ENCODE measurements at regions not wholly inside any gene's neighbourhood (a gene's known extent, or its start where the extent isn't known, plus 50 kb on each side); places are given as distances from the start of the nearest gene placed in this dataset.

DNA sequence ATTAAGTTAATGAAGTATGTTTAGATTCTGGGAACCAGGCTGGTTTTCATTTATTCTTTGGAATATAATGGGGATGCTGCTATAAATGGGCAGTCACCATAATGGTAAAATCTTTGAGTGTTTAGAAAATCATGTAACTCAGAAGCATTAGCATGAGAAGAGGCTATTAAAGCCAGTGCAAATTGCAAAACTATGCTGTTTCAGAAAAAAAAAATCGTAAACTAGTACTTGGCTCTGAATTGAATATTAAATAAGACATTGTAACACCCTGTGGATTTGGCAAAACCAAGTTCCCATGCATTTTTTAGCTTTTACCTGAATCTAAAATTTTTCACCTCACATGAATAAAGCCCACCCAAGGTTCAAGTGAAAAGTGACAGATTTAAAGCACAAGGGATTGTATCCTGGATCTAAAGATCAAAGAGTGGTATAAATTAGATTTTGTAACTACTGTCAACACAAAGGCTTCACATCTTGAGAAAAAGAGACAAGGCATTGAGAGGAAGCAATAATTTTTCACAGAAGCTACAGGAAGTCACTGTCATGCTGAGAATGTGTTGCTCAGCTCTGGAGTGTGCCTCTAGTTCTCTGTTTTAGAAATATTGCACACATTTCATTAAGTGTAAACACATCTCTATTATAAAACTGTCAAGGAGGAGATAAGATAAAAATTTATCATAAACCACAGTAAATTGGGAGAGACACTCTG is 142.2 kb downstream of the ABCA8 start:
- no peak for DNase-seq

DNA sequence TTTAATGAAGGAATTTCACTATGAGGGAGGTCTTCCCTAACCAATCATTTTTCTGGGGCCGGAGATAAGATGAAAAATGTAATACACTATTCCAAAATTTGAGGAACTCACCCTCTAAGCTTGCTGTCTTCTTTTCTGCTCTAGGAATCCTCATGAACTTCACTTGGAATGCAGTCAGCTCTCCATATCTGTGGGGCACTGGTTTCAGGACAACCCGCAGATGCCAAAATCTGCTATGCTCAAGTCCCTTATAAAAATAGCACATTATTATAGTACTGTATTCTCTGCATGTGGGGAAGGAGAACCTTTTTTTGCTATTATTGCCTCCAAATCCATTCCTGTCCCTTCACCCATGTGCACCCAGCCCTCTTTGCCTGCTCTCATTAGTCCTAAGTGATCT is 146.0 kb downstream of the ABCA8 start:
- no peak for DNase-seq

DNA sequence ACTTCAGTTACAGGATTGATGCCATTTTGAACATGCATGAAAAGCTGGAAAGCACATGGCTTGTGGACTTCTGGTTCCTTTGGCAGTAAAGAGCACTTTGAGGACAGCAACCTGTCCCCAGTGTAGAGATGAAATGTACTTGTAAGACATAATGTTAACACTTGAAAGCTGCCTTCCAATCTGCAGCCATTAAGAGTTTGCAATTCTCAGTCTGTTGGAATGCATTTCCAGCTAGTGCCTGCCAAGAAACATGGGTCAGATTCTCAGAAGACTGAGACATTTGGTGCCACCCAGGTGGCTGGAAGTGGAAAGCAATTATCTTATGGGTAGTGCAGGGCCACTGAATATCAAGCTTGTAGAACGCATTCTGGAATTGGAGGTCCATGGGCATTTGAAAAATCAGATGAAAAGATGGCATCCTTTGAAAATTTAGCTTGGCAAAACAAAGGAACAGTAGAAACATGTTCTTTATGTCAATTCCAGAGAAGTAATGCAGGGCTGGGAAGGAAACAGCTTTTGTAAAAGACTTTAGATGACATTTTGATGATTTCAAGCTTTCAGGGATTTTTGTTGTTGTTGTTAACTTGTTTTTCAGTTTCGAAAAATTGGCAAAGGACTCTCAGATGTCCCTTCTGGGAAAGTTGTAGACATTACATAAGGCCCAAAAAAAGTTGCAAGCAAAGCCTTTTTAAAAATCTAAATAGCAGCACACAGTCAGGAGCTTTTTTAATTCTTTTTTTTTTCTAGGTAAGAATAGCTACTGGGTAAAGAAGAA is 147.0 kb downstream of the ABCA8 start:
- DNase-seq: no peak

DNA sequence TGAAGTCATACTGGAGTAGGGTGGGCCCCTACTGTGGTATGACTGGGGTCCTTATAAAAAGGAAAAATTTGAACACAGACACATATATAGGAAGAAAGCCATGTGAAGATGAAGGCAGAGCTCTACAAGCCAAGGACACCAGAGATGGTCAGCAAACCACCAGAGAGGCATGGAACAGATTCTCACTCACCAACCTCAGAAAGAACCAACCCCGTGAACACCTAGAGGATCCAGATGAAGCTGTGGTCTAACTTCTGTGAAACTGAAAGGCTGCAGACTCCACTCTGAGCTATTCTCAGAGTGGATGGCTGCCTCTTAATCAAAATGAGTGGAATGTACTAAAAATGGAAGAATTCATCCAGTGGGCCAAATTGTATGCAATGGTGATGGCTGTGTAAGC is 149.6 kb downstream of the ABCA8 start:
- DNase-seq: no peak

DNA sequence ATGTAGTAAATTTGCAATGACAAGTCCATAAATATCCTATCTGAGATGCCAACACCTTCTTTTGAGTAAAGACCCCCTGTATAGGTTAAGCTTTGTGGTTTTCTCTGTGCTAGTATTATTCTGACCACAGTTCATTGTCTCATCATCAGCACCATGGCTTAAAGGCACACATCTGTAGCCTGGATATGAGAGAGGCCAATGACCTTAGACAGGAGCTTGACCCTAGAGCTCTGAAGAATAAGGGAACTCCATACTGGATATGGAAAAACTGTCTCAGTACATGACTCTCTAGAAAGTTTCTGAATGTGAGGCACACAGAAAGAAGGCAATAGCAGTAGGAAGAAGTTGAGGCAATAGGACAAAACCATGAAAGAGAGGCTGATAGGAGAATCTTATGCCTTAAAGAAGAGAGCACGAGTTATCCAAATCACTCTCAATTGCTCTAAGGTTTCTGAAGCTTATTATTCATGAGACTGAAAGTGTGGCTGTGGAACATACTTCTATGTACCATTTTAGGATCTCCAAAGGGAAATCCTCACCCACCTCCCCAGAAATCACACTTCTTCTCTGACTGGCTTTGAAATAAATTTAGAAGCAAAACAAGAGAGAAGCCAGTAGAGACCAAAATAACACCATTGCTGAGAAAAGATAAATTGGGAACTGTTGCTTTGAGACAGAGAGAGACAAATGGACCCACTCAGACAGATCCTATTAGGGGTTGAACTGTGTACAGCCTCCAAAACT is 150.2 kb downstream of the ABCA8 start:
- DNase-seq: no peak

DNA sequence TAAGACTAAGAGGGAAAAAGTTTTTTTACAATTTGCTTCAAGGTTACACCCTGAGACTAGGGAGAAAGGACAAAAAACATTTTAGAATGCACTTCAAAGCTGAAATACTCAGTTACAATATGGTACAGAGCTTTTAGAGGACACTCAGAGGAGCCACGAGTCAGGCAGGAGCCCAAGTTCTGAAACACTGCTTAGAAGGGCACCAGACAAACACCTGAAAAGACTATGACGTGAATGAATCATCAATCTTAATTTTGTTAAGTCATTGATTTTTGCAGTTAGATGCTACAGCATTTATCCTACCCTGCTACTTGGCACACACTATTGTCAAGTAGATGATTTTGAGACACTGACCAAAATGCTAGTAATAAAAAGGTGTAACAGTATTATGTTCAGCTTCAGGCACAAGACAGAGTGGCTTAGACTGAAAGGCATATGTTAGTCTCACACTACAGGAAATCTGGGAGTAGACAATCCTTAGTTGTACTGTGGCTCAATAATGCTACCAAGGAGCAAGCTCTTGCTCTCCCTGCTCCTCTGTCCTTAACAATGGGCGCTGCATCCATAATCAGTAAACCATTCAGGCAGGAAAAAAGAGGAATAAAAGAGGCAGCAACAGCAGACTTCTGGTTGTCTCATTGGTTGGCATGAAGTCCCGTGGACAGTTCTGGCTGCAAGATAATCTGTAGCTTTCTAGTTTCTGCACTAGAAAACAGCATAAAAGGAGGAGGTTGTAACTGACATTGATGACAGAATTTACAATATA is 151.8 kb downstream of the ABCA8 start:
- no peak for DNase-seq

DNA sequence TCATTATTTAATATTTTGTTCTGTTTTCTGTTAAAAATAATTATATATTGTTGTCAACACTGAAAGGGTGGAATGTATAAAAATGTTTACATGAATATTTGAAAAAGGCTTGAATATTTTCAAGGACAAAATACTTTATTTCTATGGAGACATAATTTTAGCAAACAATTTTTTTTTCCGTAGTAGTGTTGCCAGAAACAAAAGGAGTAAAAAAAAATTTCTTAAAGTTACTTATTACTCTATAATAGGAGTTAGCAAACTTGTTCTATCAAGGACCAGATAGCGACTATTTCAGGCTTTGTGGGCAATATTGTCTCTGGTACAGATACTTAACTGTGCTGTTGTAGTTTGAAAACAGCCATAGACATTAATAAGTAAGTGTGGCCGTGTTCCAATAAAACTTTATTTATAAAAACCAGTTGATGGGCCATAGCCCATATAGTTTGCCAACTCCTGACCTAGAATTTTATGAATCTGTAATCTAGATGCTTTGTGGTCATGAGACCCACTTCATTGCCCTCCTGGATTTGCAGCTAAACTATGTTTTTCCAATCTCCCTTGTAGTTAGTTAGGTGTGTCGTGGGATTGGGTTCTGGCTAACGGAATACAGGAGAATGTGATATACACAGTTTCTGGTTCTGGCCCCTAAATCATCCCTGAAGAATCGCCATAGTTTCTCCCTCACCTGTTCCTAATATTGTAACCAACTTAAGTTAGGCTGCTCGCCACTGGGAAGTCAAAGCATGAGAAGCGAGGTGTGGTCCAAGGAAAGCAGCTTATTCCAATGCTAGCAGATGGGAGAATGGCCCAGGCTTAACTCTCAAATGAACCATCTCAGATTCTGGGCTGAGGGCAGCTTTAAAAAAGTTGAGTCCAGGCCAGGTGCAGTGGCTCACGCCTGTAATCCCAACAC is 153.6 kb downstream of the ABCA8 start:
- DNase-seq: no peak

DNA sequence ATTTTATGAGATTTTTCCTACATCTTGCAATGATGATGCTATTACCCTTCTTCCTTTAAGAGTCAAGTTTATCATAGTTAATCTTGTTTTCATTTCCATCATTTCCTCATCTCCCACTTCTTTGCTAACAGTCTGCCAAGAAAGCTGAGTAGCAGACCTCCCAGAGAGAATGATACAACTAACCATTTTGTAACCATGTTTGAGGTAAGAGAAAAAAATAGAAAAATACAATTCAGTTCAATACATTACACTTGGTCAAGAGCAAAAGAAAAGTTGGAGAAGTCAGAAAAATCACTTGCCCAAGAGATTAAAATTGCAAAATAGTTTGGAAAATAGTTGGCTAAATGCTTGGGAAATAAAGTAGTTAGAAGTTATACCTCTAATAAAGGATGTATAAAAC is 154.4 kb downstream of the ABCA8 start:
- DNase-seq: no peak

DNA sequence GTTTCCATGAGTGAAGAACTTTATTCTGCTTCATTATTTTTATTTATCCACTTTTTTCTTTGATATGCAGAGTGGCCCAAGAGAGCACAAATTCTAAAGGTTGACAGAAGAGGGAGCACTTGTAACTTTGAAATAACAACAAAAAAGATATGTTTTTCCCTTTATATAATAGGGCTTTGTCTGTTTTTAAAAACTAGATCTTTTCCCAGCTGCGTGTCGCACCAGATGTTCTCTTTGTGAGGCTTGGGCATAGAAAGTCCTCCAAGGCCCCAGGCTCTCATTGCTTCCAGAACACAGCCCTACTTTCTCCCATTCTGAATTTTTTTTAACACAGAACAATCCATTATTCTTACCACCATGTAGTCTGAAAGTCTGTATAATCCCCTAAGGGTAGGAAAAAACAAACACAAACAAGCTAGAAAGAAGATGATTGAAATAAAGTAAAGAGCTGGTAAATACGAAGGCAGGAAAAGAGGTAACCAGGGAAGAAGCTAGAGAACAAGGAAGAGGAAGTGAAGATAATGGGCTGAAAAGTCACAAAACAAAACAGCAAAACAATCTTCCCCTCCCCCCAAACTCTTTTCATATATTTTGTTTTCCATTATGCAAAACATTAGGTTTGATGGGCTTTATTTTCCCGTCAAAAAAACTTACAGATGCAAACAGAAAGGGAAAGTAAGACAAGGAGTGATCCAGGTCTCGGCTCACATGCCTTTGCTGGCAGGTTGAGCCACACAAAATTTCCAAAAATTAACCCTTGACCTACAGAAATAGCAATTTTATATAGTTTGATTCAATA is 160.4 kb downstream of the ABCA8 start:
- peak; percentile 53 for DNase-seq

DNA sequence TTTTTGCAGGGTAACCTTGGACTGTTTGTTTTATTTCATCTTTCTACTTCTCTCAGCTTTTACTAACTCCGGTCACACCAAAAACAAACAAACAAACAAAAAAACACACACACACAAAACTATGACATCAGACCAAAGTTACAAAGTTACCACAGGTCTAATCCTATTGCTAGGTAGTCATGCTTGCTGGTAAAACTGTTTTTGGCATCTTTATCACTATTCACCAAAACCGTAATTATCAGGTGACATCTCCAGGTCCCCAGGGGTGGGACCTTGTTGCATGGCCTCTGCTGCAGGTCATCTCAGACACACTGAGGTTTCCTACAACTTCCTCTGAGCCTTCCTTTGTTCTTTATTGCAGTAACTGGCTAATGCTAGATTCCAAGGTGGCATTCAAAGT is 162.3 kb downstream of the ABCA8 start:
- no peak for DNase-seq

DNA sequence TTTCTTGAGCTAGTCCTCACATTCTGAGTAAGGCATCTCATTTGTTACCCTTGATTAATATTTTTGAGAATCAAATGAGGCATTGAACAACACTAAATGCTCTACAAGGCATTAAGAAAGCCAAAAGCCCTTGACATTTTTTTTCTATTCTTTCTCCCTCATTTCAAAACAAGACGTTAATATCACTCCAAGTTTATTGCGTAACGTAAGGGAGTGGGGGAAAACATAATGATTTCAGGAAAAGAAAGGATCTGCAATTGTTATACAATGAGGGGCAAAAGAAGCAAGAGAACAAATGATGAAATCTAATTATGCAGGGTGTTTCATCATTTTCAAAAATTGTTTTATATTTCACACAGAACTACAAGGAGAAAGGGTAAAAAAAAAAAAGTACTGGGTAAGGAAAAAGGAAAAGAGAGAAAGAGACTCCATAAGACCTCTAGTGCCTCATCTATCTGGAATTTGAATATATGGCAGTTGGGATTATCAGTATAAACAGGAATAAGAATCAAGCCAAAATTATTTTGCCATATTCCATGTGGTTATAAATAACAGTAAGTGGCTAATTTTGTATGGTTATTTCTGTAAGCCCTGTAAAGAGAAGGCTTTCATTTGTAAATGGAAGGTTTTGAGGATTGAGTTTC is 163.0 kb downstream of the ABCA8 start:
- DNase-seq: no peak

DNA sequence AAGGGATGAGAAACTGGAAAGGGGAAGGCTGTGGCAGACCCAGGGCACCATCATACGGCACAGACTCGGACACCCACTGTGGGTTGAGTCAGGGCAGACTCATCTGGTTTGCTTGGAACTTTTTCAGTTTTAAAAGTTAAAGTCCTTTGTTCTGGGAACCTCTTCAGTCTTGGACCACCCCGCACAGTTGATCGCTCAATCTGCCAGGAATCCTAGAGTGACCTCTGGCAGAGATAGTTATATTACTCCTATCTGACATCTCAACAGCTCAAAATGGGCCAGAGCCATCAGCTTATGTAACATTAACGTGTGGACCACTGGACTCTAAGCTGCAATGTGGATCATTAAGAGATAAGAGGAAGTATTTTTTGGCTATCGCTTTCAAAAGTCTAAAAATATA is 164.3 kb downstream of the ABCA8 start:
- no peak for DNase-seq

DNA sequence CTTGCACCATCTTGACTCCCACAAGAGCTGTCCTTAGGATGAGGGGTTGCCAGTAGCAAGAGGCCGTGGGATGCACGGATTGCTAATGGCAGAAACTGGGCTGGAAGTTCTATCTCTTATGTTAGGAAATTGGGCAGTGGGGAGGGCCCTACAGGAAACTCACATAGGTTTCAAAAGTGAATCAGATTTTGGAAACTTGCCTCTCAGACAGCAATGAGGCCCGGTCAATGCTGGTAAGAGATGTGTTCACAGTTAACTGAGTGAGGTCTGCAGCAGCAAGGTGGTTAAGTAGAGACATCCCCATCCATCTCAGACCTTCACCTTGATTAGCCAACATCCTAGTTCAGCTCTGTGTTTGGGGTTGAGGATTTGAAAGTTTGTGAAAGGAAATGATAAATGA is 164.7 kb downstream of the ABCA8 start:
- no peak for DNase-seq

DNA sequence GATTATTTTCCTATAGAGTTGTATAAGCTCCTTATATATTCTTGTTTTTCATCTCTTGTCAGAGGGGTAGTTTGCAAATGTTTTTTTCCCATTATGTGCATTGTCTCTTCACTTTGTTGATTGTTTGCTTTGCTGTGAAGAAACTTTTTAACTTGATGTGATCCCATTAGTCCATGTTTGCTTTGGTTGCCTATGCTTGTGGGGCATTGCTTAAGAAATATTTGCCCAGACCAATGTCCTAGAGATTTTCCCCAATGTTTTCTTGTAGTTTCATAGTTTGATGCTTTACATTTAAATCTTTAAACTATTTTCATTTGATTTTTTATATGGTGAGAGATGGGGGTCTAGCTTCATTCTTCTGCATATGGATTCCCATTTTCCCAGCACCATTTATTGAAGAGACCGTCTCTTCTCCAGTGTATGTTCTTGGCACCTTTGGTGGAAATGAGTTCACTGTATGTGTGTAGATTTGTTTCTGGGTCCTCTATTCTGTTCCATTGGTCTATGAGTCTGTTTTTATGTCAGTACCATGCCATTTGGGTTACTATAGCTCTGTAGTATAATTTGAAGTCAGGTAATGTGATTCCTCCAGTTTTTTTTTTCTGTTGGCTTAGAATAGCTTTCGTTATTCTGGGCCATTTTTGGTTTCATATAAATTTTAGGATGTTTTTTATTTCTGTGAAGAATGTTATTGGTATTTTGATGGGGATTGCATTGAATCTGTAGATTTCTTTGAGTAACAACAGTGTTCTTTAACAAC is 165.8 kb downstream of the ABCA8 start:
- no peak for DNase-seq

DNA sequence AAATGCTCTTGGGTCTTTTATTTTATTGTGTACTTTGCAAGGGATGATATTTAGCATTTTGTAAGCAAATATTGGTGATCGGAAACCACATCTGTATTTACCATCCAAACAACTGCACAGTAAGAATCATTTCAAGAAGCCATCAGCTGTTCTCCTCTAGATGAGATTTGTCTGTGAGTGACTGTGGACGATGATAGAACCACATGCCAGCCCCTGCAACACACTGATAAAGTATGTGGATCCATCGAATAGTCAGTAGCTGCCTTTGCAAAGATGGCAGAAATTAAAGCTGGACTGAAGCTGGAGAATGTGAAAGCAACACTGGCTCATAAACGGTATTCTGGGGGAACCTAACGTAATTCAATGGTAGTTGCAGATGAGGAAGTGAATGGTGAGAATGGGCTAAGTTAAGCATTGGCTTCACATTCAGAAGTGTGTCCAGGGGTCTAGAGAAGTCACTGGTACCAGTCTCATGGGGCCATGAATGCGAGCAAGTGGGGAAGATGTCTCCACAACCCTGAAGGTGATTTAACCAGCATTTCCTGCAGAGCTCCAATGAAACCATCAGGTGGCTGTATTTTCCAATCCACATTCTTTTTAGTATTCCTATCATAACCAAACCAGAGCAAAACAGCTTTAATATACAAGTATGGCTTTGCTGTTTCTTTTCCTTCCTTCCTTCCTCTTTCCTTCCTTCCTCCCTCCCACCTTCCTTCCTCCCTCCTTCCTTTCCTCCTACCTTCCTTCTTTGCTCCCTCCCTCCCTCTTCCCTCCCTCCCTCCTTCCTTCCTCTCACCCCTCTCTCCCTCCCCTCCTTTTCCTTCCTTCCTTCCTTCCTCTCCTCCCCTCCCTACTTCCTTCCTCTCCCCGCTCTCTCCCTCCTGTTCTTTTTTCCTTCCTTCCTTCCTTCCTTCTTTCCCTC is 169.4 kb downstream of the ABCA8 start:
- DNase-seq: no peak

DNA sequence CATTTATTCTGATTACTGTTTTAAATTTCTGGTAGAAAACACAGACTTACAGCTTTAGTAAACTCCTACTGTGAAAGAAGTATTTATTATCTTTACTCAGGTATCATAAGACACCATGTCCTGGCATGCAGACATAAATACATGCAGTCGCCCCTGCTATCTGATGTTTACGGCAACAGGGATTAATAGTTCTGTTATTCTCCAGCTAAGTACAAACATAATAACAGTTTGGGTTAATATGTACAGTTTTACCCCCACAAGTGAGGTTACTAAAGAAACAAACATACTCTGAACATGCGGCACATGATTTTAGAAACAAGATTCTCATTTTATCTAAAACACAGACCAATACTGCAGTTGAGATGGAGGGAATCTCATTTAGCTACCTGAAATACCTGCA is 170.8 kb downstream of the ABCA8 start:
- no peak for DNase-seq

DNA sequence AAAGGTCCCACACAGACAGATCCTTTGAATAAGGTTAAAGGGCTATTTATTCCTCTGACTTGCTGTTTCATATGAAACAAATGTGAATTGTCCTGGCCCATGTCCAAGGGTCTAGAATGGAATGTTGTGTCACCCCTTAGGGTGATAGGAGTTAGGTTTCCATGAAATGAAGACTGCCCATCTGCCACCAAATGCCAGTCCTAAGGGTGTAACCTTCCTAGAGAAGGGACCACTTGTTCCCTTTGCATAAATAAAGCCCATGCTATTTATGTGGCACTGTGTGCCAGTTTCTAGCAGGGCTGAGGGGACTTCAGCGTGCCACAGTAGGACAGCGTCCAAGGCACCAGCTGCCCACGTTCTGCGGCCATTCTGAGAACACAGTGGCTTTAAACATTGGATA is 171.3 kb downstream of the ABCA8 start:
- peak; percentile 59 for DNase-seq

DNA sequence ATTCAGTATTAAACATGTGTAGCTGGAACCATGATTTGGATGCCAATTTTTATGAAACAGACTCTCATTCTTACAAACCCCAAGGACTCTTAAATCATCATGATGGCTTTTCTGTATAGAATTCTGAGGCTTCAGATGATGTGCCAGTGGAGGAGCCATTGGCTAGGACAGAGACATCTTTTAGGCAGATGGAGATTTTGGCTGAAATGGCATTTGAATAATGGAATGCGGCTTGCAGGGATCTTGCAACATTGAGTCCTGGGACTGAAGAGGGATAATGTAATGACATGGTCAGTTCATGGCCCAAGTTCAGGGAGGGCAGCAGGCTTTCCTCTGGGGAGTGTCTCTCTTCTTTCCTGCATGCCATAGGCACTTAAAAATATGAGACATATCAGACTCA is 172.4 kb downstream of the ABCA8 start:
- DNase-seq: no peak

DNA sequence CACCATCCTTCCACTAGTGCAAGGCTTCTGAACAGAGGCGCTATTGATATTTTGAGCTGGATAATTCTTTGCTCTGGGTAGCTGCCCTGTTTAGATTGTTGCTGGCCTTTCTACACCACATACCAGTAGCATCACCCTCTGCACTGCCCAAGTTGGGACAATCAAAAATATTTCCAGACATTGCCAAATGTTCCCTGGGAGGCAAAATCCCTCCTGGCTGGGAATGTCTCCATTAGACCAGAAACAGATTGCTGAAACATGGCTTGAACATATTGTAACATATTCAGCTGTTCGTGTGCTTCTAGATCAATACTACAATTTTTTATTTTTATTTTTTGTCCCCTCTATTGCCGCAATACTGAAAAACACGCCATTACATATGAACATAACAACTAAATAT is 174.6 kb downstream of the ABCA8 start:
- DNase-seq: no peak

Measured in NCI-H2171 treated with DMSO at 0.1 percent for 48 hours (cell line).